ENCODE measurements at regions not wholly inside any gene's neighbourhood (a gene's known extent, or its start where the extent isn't known, plus 50 kb on each side); places are given as distances from the start of the nearest gene placed in this dataset.
"Not testable (repeated sequence)": the region's sequence is repeated elsewhere in the genome, so short reads cannot be mapped to it uniquely, and the experiment has no call there.

GRCh38 chr18:56489893-56490292 is 148.5 kb downstream of the TXNL1 start:
- Histone ChIP-seq H3K27me3 (ENCODE audit: insufficient read depth, low read depth, severe bottlenecking) (no peaks in the 10 kb centered on the region), H3K9me3 (ENCODE audit: severe bottlenecking) (no peaks in the 10 kb centered on the region), H3K36me3 (no peaks in the 10 kb centered on the region), H3K4me3 (ENCODE audit: low read depth, low read length) (no peak overlapping the region), H3K27ac (no peak overlapping the region)
- no peak for DNase-seq
- TF ChIP-seq, protein P1, sequence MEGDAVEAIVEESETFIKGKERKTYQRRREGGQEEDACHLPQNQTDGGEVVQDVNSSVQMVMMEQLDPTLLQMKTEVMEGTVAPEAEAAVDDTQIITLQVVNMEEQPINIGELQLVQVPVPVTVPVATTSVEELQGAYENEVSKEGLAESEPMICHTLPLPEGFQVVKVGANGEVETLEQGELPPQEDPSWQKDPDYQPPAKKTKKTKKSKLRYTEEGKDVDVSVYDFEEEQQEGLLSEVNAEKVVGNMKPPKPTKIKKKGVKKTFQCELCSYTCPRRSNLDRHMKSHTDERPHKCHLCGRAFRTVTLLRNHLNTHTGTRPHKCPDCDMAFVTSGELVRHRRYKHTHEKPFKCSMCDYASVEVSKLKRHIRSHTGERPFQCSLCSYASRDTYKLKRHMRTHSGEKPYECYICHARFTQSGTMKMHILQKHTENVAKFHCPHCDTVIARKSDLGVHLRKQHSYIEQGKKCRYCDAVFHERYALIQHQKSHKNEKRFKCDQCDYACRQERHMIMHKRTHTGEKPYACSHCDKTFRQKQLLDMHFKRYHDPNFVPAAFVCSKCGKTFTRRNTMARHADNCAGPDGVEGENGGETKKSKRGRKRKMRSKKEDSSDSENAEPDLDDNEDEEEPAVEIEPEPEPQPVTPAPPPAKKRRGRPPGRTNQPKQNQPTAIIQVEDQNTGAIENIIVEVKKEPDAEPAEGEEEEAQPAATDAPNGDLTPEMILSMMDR (IDR thresholded peaks at IDR 0.05; ENCODE audit: low read depth, low read length): no peak

GRCh38 chr18:56488739-56489138 is 149.7 kb downstream of the TXNL1 start:
- TF ChIP-seq, protein P1 (IDR thresholded peaks at IDR 0.05; ENCODE audit: low read depth, low read length): no peak
- Histone ChIP-seq H3K27me3 (ENCODE audit: insufficient read depth, low read depth, severe bottlenecking) (no peaks in the 10 kb centered on the region), H3K36me3 (no peaks in the 10 kb centered on the region), H3K27ac (no peak overlapping the region), H3K4me3 (ENCODE audit: low read depth, low read length) (no peak overlapping the region), H3K9me3 (ENCODE audit: severe bottlenecking) (no peaks in the 10 kb centered on the region)
- no peak for DNase-seq

- DNase-seq: no peak
- H3K36me3 ChIP-seq: no peaks in the 10 kb centered on the region
- H3K27ac ChIP-seq: no peak overlapping the region
- no peaks in the 10 kb centered on the region for H3K27me3 ChIP-seq (ENCODE audit: insufficient read depth, low read depth, severe bottlenecking)
- H3K4me3 ChIP-seq (ENCODE audit: low read depth, low read length): no peak overlapping the region
- H3K9me3 ChIP-seq (ENCODE audit: severe bottlenecking): no peaks in the 10 kb centered on the region
- TF ChIP-seq, protein P1 (IDR thresholded peaks at IDR 0.05; ENCODE audit: low read depth, low read length): no peak
Measured at GRCh38 chr18:56487801-56488200, 150.6 kb downstream of the TXNL1 start.

DNA sequence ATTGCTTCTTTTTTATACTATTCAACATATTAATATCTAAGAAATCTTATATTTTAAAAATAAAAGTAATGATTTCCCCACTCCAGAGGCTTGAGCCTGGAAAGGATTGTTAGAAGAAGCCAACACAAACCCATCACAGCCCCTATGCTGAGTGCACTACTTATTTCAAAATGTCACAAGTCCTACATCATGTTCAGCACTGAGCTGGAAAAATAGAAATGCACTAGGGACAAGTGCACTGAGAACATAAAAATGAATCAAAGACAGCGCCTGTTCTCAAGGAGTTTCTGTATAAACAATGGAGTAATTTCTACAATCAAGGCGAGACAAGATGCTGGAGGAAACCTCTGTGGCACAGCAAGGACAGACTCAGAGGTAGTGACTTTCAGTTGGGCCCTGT is 155.0 kb downstream of the TXNL1 start:
- no peak for DNase-seq

GRCh38 chr18:56482813-56483212 is 155.6 kb downstream of the TXNL1 start:
- not testable (repeated sequence) for H3K27me3 ChIP-seq (ENCODE audit: insufficient read depth, low read depth, severe bottlenecking); H3K36me3 ChIP-seq; H3K9me3 ChIP-seq (ENCODE audit: severe bottlenecking); H3K27ac ChIP-seq; DNase-seq; H3K4me3 ChIP-seq (ENCODE audit: low read depth, low read length)

More for the DNA sequence above, 155.0 kb downstream of the TXNL1 start:
- TF ChIP-seq, protein P1 (IDR thresholded peaks at IDR 0.05; ENCODE audit: low read depth, low read length): no peak
- Histone ChIP-seq H3K4me3 (ENCODE audit: low read depth, low read length) (no peak overlapping the region), H3K9me3 (ENCODE audit: severe bottlenecking) (no peaks in the 10 kb centered on the region), H3K27ac (no peak overlapping the region), H3K36me3 (no peaks in the 10 kb centered on the region), H3K27me3 (ENCODE audit: insufficient read depth, low read depth, severe bottlenecking) (no peaks in the 10 kb centered on the region)

DNA sequence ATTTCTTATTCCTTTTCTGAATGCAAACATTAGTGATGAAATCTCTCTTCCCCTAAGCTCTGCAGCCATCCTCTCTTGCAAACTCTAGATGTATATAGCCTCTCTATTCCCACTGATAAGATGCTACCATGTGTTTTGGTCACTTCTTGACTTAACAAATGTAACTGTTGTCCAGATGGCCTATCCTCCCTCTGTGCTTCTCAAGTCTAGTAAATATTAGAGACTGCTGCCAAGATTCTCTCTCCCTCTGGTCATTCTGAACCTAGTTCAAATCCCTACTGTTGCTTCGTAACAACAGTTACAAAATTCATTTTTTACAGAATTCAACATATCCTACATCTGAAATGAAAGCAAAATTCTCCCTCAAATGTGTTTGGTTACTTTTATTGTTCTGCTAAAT is 156.6 kb downstream of the TXNL1 start:
- Histone ChIP-seq H3K27ac (no peak overlapping the region), H3K27me3 (ENCODE audit: insufficient read depth, low read depth, severe bottlenecking) (no peaks in the 10 kb centered on the region), H3K9me3 (ENCODE audit: severe bottlenecking) (no peaks in the 10 kb centered on the region), H3K4me3 (ENCODE audit: low read depth, low read length) (no peak overlapping the region), H3K36me3 (no peaks in the 10 kb centered on the region)
- TF ChIP-seq, protein P1 (IDR thresholded peaks at IDR 0.05; ENCODE audit: low read depth, low read length): no peak
- DNase-seq: no peak
